Right cardiac atrium (tissue), 5 donors: ENCODE measurements at regions not wholly inside any gene's neighbourhood (a gene's known extent, or its start where the extent isn't known, plus 50 kb on each side); places are given as distances from the start of the nearest gene placed in this dataset.

Experiments
- ATAC-seq, 2 donors: fragments of 200-7000 bp; cut with Tn5 transposase; one replicate each; pipeline versions ENCODE4 v1.8.0 to v1.9.1; 2020; ENCODE audit warnings: moderate library complexity in 2 of 2, mild to moderate bottlenecking in 1 of 2
- DNase-seq, 3 donors: peaks; one replicate each; pipeline ENCODE4 v3.0.0-alpha.2; 2020
- H3K27ac ChIP-seq: one replicate; pipeline ENCODE4 v1.5.1; 2013; ENCODE audit warnings: mild to moderate bottlenecking, low read length, control low read depth, moderate library complexity
- H3K27me3 ChIP-seq: one replicate; pipeline ENCODE4 v1.6.1; 2013; ENCODE audit not compliant: control insufficient read depth, insufficient read depth
- H3K4me1 ChIP-seq: one replicate; pipeline ENCODE4 v1.6.1; 2013; ENCODE audit warnings: low read length; ENCODE audit not compliant: control insufficient read depth, insufficient read depth
- H3K4me3 ChIP-seq: one replicate; pipeline ENCODE4 v1.5.1; 2013; ENCODE audit warnings: low read length, control low read depth
- H3K9me3 ChIP-seq: one replicate; pipeline ENCODE4 v1.6.1; 2013; ENCODE audit warnings: low read length; ENCODE audit not compliant: control insufficient read depth
- WGBS: extraction: QIAGEN DNeasy Blood & Tissue Kit; methylation state at CpG from one replicate; pipeline ENCODE4 v1.1.7; 2013; 5-methylcytosine and 5-hydroxymethylcytosine counted together
- intact Hi-C, 4 donors: fragments of 100-400 bp; cut with DNase I; formaldehyde crosslinking; loops; one replicate each; pipeline versions ENCODE4 v1.11.0 to v1.14.0; 2022 to 2023
- donor health status: healthy with polysubstance abuse.
- donor health status: DM: no; HTN: yes; CAD: no.
- donor health status: DM: no; HTN: no; CAD: no.
- donor health status: DM: no; HTN: yes; CAD: no; lungs with severe emphysema.
- donor health status: DM: yes; HTN: yes; CAD: no.

GRCh38 chr1:38431535-38432376 lies 385.2 kb upstream of the POU3F1 start:
- DNase-seq = no peak
- 78% methylated on average over 3 of the region's 3 CpGs for WGBS
- ATAC-seq = no peak
- Histone ChIP-seq H3K4me1 (no peaks in the 10 kb centered on the region), H3K27ac (no peak overlapping the region), H3K27me3 (no peaks in the 10 kb centered on the region), H3K9me3 (no peaks in the 10 kb centered on the region), H3K4me3 (no peak overlapping the region)
- intact Hi-C loops = no loop called here

DNA sequence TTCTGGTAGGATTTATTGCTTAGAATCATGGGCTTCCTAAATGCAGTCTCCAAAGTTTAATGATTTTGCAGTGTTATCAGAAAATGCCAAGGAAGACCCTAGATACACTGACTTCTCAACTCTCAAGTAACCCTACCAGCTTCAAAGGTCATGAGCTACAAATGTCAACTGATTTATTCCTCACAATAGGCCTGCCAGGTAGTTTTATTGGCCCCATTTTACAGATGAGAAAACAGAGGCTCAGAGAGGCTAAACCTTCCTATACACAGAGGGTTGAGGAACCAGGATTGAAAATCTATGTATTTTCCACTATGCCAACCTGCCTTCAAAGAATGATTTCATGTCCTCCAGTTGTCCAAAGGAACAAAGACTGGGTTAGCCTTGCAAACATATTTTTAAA lies 384.4 kb upstream of the POU3F1 start:
- DNase-seq = no peak
- Histone ChIP-seq H3K9me3 (no peaks in the 10 kb centered on the region), H3K4me3 (no peak overlapping the region), H3K27ac (no peak overlapping the region), H3K4me1 (no peaks in the 10 kb centered on the region), H3K27me3 (no peaks in the 10 kb centered on the region)
- ATAC-seq = no peak
- intact Hi-C loops = no loop called here

- H3K9me3 ChIP-seq = no peaks in the 10 kb centered on the region
- H3K27ac ChIP-seq = no peak overlapping the region
- WGBS = 65% methylated on average over 2 of the region's 2 CpGs
- no peaks in the 10 kb centered on the region for H3K27me3 ChIP-seq
- no peak for DNase-seq
- H3K4me3 ChIP-seq = no peak overlapping the region
- no peak for ATAC-seq
- no peaks in the 10 kb centered on the region for H3K4me1 ChIP-seq
- intact Hi-C loops = no loop called here
Measured at GRCh38 chr1:38424677-38425076, 378.1 kb upstream of the POU3F1 start.

DNA sequence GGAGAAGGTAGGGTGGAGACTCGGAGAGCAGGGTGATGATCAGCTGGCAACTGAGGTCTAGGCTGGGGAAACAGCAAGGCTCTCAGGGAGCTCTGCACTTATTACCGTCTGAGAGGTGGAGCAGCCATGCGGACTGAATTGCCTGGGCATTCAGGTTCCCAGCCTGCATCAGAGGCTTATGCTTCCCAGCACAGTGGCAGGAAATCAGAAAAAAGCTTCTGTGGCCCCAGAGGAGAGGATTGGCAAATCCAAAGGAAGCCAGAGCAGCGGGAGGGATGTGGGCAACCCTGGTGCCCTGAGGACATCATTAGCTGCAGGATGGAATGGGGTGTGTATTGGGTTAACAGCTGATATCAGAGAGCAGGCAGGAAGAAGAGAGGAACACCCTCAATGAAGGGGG lies 374.1 kb upstream of the POU3F1 start:
- Histone ChIP-seq H3K4me1 (no peaks in the 10 kb centered on the region), H3K4me3 (no peak overlapping the region), H3K9me3 (peaks cover 1% of the 10 kb centered on the region), H3K27me3 (no peaks in the 10 kb centered on the region), H3K27ac (no peak overlapping the region)
- DNase-seq (no peak), ATAC-seq (no peak)
- intact Hi-C loops = no loop called here
- 69% methylated on average over 4 of the region's 4 CpGs for WGBS

- peak in 1 of 3 donors; percentile 16 for DNase-seq
- H3K27ac ChIP-seq = no peak overlapping the region
- ATAC-seq = peak; percentile 45 to 89
- WGBS = 61% methylated on average over 9 of the region's 9 CpGs
- H3K9me3 ChIP-seq = peaks cover 1% of the 10 kb centered on the region
- intact Hi-C loops = no loop called here
- no peaks in the 10 kb centered on the region for H3K4me1 ChIP-seq
- H3K27me3 ChIP-seq = no peaks in the 10 kb centered on the region
- no peak overlapping the region for H3K4me3 ChIP-seq
Measured at GRCh38 chr1:38418195-38419030, 371.8 kb upstream of the POU3F1 start.

DNA sequence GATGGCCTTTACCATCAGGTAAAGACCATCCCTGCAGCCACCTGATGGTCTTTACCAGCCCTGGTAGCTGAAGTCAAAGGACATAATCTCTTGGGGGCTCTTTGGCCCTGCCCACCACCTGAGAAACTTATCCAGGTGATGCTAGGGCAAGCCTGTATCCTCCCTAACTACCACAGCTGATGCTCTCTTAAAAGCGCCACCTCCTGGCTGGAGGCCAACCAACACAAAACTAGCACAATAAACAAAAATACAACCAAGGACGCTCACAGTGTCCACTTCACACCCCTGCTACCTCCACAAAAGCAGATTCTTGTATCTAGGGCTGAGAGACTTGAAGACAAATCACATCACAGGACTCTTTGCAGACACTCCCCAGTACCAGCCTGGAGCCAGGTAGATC lies 357.1 kb upstream of the POU3F1 start:
- no peak for DNase-seq
- WGBS = 79% methylated on average over 2 of the region's 2 CpGs
- intact Hi-C loops = no loop called here
- no peak for ATAC-seq
- Histone ChIP-seq H3K27me3 (no peaks in the 10 kb centered on the region), H3K4me3 (no peak overlapping the region), H3K9me3 (no peaks in the 10 kb centered on the region), H3K4me1 (no peaks in the 10 kb centered on the region), H3K27ac (no peak overlapping the region)

- H3K4me3 ChIP-seq = no peak overlapping the region
- DNase-seq (no peak), ATAC-seq (no peak)
- no peaks in the 10 kb centered on the region for H3K4me1 ChIP-seq
- H3K27me3 ChIP-seq = no peaks in the 10 kb centered on the region
- intact Hi-C loops = no loop called here
- WGBS = 39% methylated on average over 2 of the region's 2 CpGs
- no peaks in the 10 kb centered on the region for H3K9me3 ChIP-seq
- no peak overlapping the region for H3K27ac ChIP-seq
Measured at GRCh38 chr1:38402230-38402815, 355.7 kb upstream of the POU3F1 start.

GRCh38 chr1:38396606-38397005 lies 350.0 kb upstream of the POU3F1 start:
- Histone ChIP-seq H3K4me3 (no peak overlapping the region), H3K27ac (no peak overlapping the region), H3K4me1 (no peaks in the 10 kb centered on the region), H3K27me3 (no peaks in the 10 kb centered on the region), H3K9me3 (no peaks in the 10 kb centered on the region)
- WGBS = 95% methylated on average over 1 of the region's 1 CpG
- ATAC-seq (no peak), DNase-seq (no peak)
- intact Hi-C loops = no loop called here

DNA sequence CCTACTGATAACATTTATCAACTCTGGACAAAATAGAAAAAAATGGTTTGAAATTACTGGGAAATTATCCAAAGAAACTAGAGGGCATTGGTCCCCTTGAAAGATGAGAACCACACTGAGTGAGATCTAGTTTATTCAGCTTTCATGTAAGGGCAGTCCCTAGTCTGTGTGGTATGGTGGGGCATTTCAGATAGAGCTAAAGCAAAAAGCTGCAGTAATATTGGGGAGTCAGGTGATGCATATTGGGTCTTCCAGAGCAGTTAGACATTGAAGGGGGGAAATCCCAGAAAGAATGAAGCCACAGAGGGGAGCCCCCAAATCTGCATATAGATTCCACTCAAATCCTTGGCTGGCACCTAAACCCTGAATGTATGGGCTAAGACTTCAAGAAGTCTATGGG lies 347.7 kb upstream of the POU3F1 start:
- no peak overlapping the region for H3K27ac ChIP-seq
- H3K4me3 ChIP-seq = no peak overlapping the region
- ATAC-seq (no peak), DNase-seq (no peak)
- H3K4me1 ChIP-seq = no peaks in the 10 kb centered on the region
- no peaks in the 10 kb centered on the region for H3K9me3 ChIP-seq
- intact Hi-C loops = no loop called here
- H3K27me3 ChIP-seq = no peaks in the 10 kb centered on the region

- Histone ChIP-seq H3K27ac (no peak overlapping the region), H3K4me3 (no peak overlapping the region), H3K9me3 (no peaks in the 10 kb centered on the region), H3K27me3 (no peaks in the 10 kb centered on the region), H3K4me1 (no peaks in the 10 kb centered on the region)
- ATAC-seq (no peak), DNase-seq (no peak)
- intact Hi-C loops = no loop called here
- WGBS = 65% methylated on average over 2 of the region's 2 CpGs
Measured at GRCh38 chr1:38392861-38393260, 346.3 kb upstream of the POU3F1 start.

DNA sequence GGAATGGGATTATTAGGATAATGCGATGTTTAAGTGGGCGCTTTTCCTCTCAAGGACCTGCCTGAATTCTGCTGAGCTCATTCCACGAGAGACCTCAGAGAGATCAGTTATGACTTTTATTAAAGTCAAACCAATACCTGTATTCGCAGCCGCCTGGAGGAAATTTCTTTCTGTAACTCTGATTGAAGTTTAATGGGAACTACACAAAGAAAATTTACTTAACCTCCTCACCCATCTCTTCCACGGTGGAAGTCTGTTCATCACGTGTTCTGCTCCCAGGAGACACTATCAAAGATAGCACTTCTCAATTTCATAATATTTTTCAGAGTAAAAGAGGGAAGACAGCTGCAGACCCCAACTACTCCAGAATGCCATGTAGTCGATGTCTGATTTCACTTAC lies 334.7 kb upstream of the POU3F1 start:
- DNase-seq (no peak), ATAC-seq (no peak)
- no peak overlapping the region for H3K4me3 ChIP-seq
- WGBS = 64% methylated on average over 8 of the region's 8 CpGs
- no peaks in the 10 kb centered on the region for H3K9me3 ChIP-seq
- no peak overlapping the region for H3K27ac ChIP-seq
- intact Hi-C loops = no loop called here
- H3K27me3 ChIP-seq = peaks cover 3% of the 10 kb centered on the region
- no peaks in the 10 kb centered on the region for H3K4me1 ChIP-seq
